ENCODE measurements at regions not wholly inside any gene's neighbourhood (a gene's known extent, or its start where the extent isn't known, plus 50 kb on each side); places are given as distances from the start of the nearest gene placed in this dataset.

DNA sequence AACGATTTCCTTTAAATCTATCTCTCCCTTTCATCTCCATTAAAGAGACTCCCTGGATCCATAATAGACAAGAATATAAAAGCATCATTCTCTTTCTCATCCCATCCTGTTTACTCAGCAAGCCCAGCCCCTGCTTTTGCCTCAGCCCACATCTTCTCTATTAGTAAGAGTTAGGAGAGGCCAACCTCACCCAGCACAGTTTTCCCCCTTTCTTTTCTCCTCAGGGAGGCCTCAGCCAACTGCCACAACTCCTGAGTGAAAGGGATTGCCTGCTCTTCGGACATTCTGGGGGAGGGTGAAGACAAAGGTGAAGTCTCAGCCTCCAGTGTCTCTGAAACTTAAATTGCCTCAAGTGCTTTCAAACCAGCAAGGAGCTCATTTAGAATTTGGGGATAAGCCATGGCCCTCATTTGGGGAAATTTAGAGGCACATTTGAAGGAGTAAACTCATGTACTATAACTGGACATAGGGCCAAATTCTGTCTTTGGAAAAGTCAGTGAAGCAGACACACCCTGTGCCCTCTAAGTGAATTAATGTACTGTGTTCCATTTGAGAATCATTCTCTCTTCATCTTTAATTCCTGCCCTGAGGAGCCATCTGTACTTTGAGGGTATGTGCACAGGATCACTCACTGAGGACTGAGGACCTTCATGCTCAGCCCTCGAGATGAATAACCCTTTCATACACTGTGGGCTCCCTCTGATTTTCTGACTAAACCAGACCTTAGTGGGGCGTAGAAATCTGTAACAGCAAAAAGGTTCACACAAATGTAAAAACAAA lies 82.5 kb downstream of the SOX2 start:
- intact Hi-C loops (cut with DNase I; ENCODE audit: low total_unique reads): no loop called here
- no peak overlapping the region for H3K27ac ChIP-seq
- TF ChIP-seq POLR2A (IDR thresholded peaks at IDR 0.05): no peak
- TF ChIP-seq, protein P1, sequence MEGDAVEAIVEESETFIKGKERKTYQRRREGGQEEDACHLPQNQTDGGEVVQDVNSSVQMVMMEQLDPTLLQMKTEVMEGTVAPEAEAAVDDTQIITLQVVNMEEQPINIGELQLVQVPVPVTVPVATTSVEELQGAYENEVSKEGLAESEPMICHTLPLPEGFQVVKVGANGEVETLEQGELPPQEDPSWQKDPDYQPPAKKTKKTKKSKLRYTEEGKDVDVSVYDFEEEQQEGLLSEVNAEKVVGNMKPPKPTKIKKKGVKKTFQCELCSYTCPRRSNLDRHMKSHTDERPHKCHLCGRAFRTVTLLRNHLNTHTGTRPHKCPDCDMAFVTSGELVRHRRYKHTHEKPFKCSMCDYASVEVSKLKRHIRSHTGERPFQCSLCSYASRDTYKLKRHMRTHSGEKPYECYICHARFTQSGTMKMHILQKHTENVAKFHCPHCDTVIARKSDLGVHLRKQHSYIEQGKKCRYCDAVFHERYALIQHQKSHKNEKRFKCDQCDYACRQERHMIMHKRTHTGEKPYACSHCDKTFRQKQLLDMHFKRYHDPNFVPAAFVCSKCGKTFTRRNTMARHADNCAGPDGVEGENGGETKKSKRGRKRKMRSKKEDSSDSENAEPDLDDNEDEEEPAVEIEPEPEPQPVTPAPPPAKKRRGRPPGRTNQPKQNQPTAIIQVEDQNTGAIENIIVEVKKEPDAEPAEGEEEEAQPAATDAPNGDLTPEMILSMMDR (IDR thresholded peaks at IDR 0.05): no peak
- 56 to 79% methylated on average over 4 of the region's 4 CpGs for WGBS, 2 donors
- H3K27me3 ChIP-seq: no peaks in the 10 kb centered on the region
- H3K9me3 ChIP-seq: no peaks in the 10 kb centered on the region
- H3K36me3 ChIP-seq (ENCODE audit: low read depth, missing control alignments): no peaks in the 10 kb centered on the region
- DNase-seq: no peak
- H3K4me1 ChIP-seq: no peaks in the 10 kb centered on the region
- H3K4me3 ChIP-seq: no peak overlapping the region

GRCh38 chr3:181796641-181797040 lies 84.9 kb downstream of the SOX2 start:
- Histone ChIP-seq H3K4me3 (no peak overlapping the region), H3K36me3 (ENCODE audit: low read depth, missing control alignments) (no peaks in the 10 kb centered on the region), H3K27ac (no peak overlapping the region), H3K27me3 (no peaks in the 10 kb centered on the region), H3K9me3 (no peaks in the 10 kb centered on the region), H3K4me1 (no peaks in the 10 kb centered on the region)
- no peak for DNase-seq
- TF ChIP-seq POLR2A (IDR thresholded peaks at IDR 0.05): no peak
- TF ChIP-seq, protein P1 (IDR thresholded peaks at IDR 0.05): no peak
- intact Hi-C loops (cut with DNase I; ENCODE audit: low total_unique reads): no loop called here
- WGBS, 2 donors: 78 to 80% methylated on average over 3 of the region's 3 CpGs

DNA sequence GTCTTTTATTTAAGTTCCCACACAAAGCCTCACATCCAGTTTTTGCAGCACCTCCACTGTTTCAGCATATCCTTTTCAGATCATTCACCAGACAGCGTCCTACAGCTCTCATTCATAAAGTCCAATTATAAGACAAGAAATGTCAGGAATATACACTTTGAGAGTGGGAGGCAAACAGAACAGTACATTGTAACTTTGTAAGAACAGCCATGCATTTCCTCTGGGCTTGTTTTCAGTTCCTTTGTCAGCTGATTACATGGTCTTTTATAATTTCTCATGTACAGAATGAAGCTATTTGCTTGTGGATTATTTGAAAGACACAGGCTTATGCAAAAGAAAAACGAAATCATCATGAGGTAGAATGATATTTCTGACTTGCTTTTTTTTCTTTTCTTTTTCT lies 85.7 kb downstream of the SOX2 start:
- Histone ChIP-seq H3K4me1 (no peaks in the 10 kb centered on the region), H3K9me3 (no peaks in the 10 kb centered on the region), H3K27me3 (no peaks in the 10 kb centered on the region), H3K36me3 (ENCODE audit: low read depth, missing control alignments) (no peaks in the 10 kb centered on the region), H3K27ac (no peak overlapping the region), H3K4me3 (no peak overlapping the region)
- no peak for DNase-seq
- intact Hi-C loops (cut with DNase I; ENCODE audit: low total_unique reads): no loop called here
- TF ChIP-seq, protein P1 (IDR thresholded peaks at IDR 0.05): no peak
- no peak for TF ChIP-seq POLR2A (IDR thresholded peaks at IDR 0.05)
- 33 to 47% methylated on average over 2 of the region's 2 CpGs for WGBS, 2 donors

- no peaks in the 10 kb centered on the region for H3K9me3 ChIP-seq
- whole genome bisulfite sequencing, 2 donors: 85 to 91% methylated on average over 2 of the region's 2 CpGs
- intact Hi-C loops (cut with DNase I; ENCODE audit: low total_unique reads): no loop called here
Observed at GRCh38 chr3:181805703-181806102, 94.0 kb downstream of the SOX2 start.

DNA sequence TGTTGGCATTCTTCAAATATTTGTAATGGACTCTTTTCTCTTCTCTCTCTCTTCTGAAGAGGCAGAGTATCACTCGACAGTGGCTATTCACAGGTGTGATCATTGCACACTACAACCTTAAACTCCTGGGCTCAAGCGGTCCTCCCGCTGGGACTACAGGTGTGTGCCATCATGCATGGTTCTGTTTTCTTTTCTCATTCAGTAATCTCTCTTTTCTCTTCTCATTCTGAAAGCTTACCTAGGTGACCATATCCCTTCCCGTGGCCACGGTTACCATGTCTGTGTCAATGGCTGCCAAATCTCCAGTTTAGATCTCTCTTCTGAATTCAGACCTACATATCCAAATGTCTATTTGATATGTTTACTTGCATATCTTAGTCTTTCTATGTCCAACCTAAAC lies 96.3 kb downstream of the SOX2 start:
- no peak for TF ChIP-seq POLR2A (IDR thresholded peaks at IDR 0.05)
- TF ChIP-seq, protein P1 (IDR thresholded peaks at IDR 0.05): no peak
- no peaks in the 10 kb centered on the region for H3K9me3 ChIP-seq
- intact Hi-C loops (cut with DNase I; ENCODE audit: low total_unique reads): no loop called here
- H3K4me1 ChIP-seq: no peaks in the 10 kb centered on the region
- H3K36me3 ChIP-seq (ENCODE audit: low read depth, missing control alignments): no peaks in the 10 kb centered on the region
- H3K27ac ChIP-seq: no peak overlapping the region
- WGBS, 2 donors: 87 to 92% methylated on average over 5 of the region's 5 CpGs
- no peaks in the 10 kb centered on the region for H3K27me3 ChIP-seq
- H3K4me3 ChIP-seq: no peak overlapping the region
- no peak for DNase-seq

More at GRCh38 chr3:181805703-181806102, 94.0 kb downstream of the SOX2 start:
- DNase-seq: no peak
- Histone ChIP-seq H3K36me3 (ENCODE audit: low read depth, missing control alignments) (no peaks in the 10 kb centered on the region), H3K27me3 (no peaks in the 10 kb centered on the region), H3K27ac (no peak overlapping the region), H3K4me3 (no peak overlapping the region), H3K4me1 (no peaks in the 10 kb centered on the region)
- no peak for TF ChIP-seq POLR2A (IDR thresholded peaks at IDR 0.05)

Measured in testis (tissue), 2 donors.